Gastroesophageal sphincter (tissue), 4 donors: ENCODE measurements at regions not wholly inside any gene's neighbourhood (a gene's known extent, or its start where the extent isn't known, plus 50 kb on each side); places are given as distances from the start of the nearest gene placed in this dataset.

Experiments used
- ATAC-seq: fragments of 150-250 bp; one replicate; pipeline ENCODE4 v1.9.1; 2016; ENCODE audit warnings: mild to moderate bottlenecking, moderate library complexity
- H3K27ac ChIP-seq, 4 donors: fragments of 200-600 bp; sonication (generic) in 3 of 4; 1 replicate in 3 of 4; 2 replicates in 1 of 4; pipeline ENCODE4 v1.5.1; 2016 to 2019
- H3K27me3 ChIP-seq: fragments of 200-600 bp; sonication (generic); one replicate; pipeline ENCODE4 v1.5.1; 2019
- H3K36me3 ChIP-seq, 2 donors: fragments of 200-600 bp; sonication (generic); one replicate each; pipeline ENCODE4 v1.5.1; 2019; ENCODE audit warnings: control low read depth in 1 of 2
- H3K4me1 ChIP-seq, 3 donors: fragments of 200-600 bp; sonication (generic); 1 replicate in 2 of 3; 2 replicates in 1 of 3; pipeline ENCODE4 v1.5.1; 2016 to 2019; ENCODE audit warnings: control low read depth in 2 of 3
- H3K4me3 ChIP-seq, 2 donors: fragments of 200-600 bp; sonication (generic); one replicate each; pipeline ENCODE4 v1.5.1; 2019; ENCODE audit warnings: mild to moderate bottlenecking in 1 of 2, moderate library complexity in 1 of 2
- H3K9me3 ChIP-seq, 3 donors: fragments of 200-600 bp; sonication (generic); one replicate each; pipeline ENCODE4 v1.5.1; 2017 to 2019; ENCODE audit warnings: control low read depth in 2 of 3
- CTCF ChIP-seq, 4 experiments: fragments of 200-600 bp in 2 of 4; fragments of 450-650 bp in 2 of 4; sonication (generic) in 1 of 4; IDR thresholded peaks; one replicate each; pipeline ENCODE4 v1.5.1; 2017 to 2019; ENCODE audit warnings: antibody characterized with exemption in 4 of 4, mild to moderate bottlenecking in 2 of 4, moderate library complexity in 2 of 4
- EP300 ChIP-seq: sonication (generic); formaldehyde crosslinking; IDR thresholded peaks from one replicate; pipeline ENCODE4 v1.6.1; 2017; ENCODE audit warnings: antibody characterized with exemption, mild to moderate bottlenecking
- POLR2A ChIP-seq, 2 donors: fragments of 450-650 bp; IDR thresholded peaks; one replicate each; pipeline ENCODE4 v1.6.1; 2017; ENCODE audit warnings: antibody characterized with exemption in 2 of 2, mild to moderate bottlenecking in 2 of 2, moderate library complexity in 1 of 2
- POLR2AphosphoS5 ChIP-seq: sonication (generic); formaldehyde crosslinking; IDR thresholded peaks from one replicate; pipeline ENCODE4 v1.6.1; 2017; ENCODE audit warnings: antibody characterized with exemption
- WGBS, 2 donors: methylation state at CpG; one replicate each; pipeline ENCODE4 v1.1.5; 2018; ENCODE audit warnings: low coverage in 1 of 2; 5-methylcytosine and 5-hydroxymethylcytosine counted together

- H3K9me3 ChIP-seq = no peaks in the 10 kb centered on the region
- no peaks in the 10 kb centered on the region for H3K27me3 ChIP-seq
- WGBS, 2 donors = 20 to 64% methylated on average over 2 to 3 of the region's 4 CpGs
- ATAC-seq = no peak
- no peak overlapping the region for H3K4me3 ChIP-seq
- H3K4me1 ChIP-seq = no peaks in the 10 kb centered on the region
- H3K27ac ChIP-seq = no peak overlapping the region
- H3K36me3 ChIP-seq = no peaks in the 10 kb centered on the region
- TF ChIP-seq POLR2A (IDR thresholded peaks at IDR 0.05) = no peak
Measured at GRCh38 chr16:26197707-26198106, 505.9 kb downstream of the HS3ST4 start.

GRCh38 chr16:26198221-26198620 lies 506.5 kb downstream of the HS3ST4 start:
- Histone ChIP-seq H3K27me3 (no peaks in the 10 kb centered on the region), H3K4me1 (no peaks in the 10 kb centered on the region), H3K9me3 (no peaks in the 10 kb centered on the region), H3K36me3 (no peaks in the 10 kb centered on the region), H3K4me3 (no peak overlapping the region), H3K27ac (no peak overlapping the region)
- ATAC-seq = no peak
- TF ChIP-seq CTCF (IDR thresholded peaks at IDR 0.05) = no peak
- no peak for TF ChIP-seq EP300
- TF ChIP-seq POLR2A (IDR thresholded peaks at IDR 0.05) = no peak
- TF ChIP-seq POLR2AphosphoS5 = no peak
- 30 to 54% methylated on average over 4 to 5 of the region's 5 CpGs for WGBS, 2 donors

- Histone ChIP-seq H3K27me3 (no peaks in the 10 kb centered on the region), H3K4me1 (no peaks in the 10 kb centered on the region), H3K4me3 (no peak overlapping the region), H3K27ac (no peak overlapping the region), H3K36me3 (no peaks in the 10 kb centered on the region), H3K9me3 (peaks cover 0 to 7% (median 0%) of the 10 kb centered on the region in 3 donors)
- ATAC-seq = no peak
- TF ChIP-seq CTCF (IDR thresholded peaks at IDR 0.05) (no peak), POLR2AphosphoS5 (no peak), POLR2A (IDR thresholded peaks at IDR 0.05) (no peak), EP300 (no peak)
- 53 to 74% methylated on average over 3 to 6 of the region's 7 CpGs for WGBS, 2 donors
Measured at GRCh38 chr16:26204138-26204537, 512.4 kb downstream of the HS3ST4 start.

GRCh38 chr16:26211542-26211941 lies 519.8 kb downstream of the HS3ST4 start:
- WGBS, 2 donors = 57 to 70% methylated on average over 3 to 4 of the region's 4 CpGs
- Histone ChIP-seq H3K4me3 (no peak overlapping the region), H3K36me3 (no peaks in the 10 kb centered on the region), H3K9me3 (peaks cover 0 to 7% (median 0%) of the 10 kb centered on the region in 3 donors), H3K27ac (no peak overlapping the region), H3K27me3 (no peaks in the 10 kb centered on the region), H3K4me1 (no peaks in the 10 kb centered on the region)
- no peak for ATAC-seq
- TF ChIP-seq POLR2A (IDR thresholded peaks at IDR 0.05) (no peak), POLR2AphosphoS5 (no peak), CTCF (IDR thresholded peaks at IDR 0.05) (no peak), EP300 (no peak)

GRCh38 chr16:26212599-26212998 lies 520.8 kb downstream of the HS3ST4 start:
- TF ChIP-seq POLR2A (IDR thresholded peaks at IDR 0.05) (no peak), EP300 (no peak), CTCF (IDR thresholded peaks at IDR 0.05) (no peak), POLR2AphosphoS5 (no peak)
- Histone ChIP-seq H3K4me3 (no peak overlapping the region), H3K9me3 (peaks cover 0 to 7% (median 0%) of the 10 kb centered on the region in 3 donors), H3K4me1 (no peaks in the 10 kb centered on the region), H3K36me3 (no peaks in the 10 kb centered on the region), H3K27me3 (no peaks in the 10 kb centered on the region), H3K27ac (no peak overlapping the region)
- WGBS, 2 donors = 40 to 41% methylated on average over 2 to 5 of the region's 5 CpGs
- ATAC-seq = no peak
